HepG2 (cell line): ENCODE measurements at regions not wholly inside any gene's neighbourhood (a gene's known extent, or its start where the extent isn't known, plus 50 kb on each side); places are given as distances from the start of the nearest gene placed in this dataset.

Experiments used
- ATAC-seq: fragments of 200-7000 bp; cut with Tn5 transposase; 3 replicates; pipeline ENCODE4 v1.9.1; 2020; ENCODE audit warnings: mild to moderate bottlenecking, moderate library complexity
- BruUV-seq: library from RNA; stranded (reverse); fragments of 400-500 nt; replicated peaks from 2 replicates; lab custom pipeline; 2021; lab: Mats Ljungman, UMichigan
- CTCF ChIA-PET: fragments of 300-600 bp; formaldehyde crosslinking; extraction: SDS; loops from one replicate; lab custom pipeline; 2021; ENCODE audit warnings: low total read pairs, inconsistent platforms, low intra/inter-chr PET ratio; lab: Yijun Ruan, JAX
- POLR2A ChIA-PET: fragments of 350-600 bp; sonication (Branson Sonifier 250); formaldehyde crosslinking; loops from one replicate; lab custom pipeline; 2020; ENCODE audit warnings: antibody characterized with exemption, inconsistent platforms; lab: Yijun Ruan, JAX
- DNase-seq: peaks from one replicate; pipeline ENCODE4 v3.0.0-alpha.2; 2015; ENCODE audit warnings: low spot score
- FAIRE-seq: peaks from 3 replicates; lab custom pipeline; 2011; peaks lifted over from hg19 to GRCh38; lab: Jason Lieb, UNC
- H2AFZ ChIP-seq: one replicate; pipeline ENCODE4 v1.6.1; 2011; ENCODE audit warnings: low read length, inconsistent platforms
- H3K27ac ChIP-seq: fragments of 300-600 bp; 3 replicates; pipeline ENCODE4 v1.8.0; 2011; ENCODE audit warnings: mixed run types, mild to moderate bottlenecking, mixed read lengths, low read length, inconsistent platforms; ENCODE audit not compliant: insufficient read depth; ENCODE audit errors: extremely low read length
- H3K27me3 ChIP-seq, 2 experiments: fragments of 200-600 bp in 1 of 2; 2 replicates in 1 of 2; 3 replicates in 1 of 2; pipeline versions ENCODE4 v1.6.0 to v1.8.0; 2011; ENCODE audit warnings: low read length in 2 of 2, mild to moderate bottlenecking in 2 of 2, moderate library complexity in 2 of 2, inconsistent platforms in 1 of 2; ENCODE audit not compliant: insufficient read depth in 2 of 2, control insufficient read depth in 1 of 2
- H3K36me3 ChIP-seq, 2 experiments: fragments of 200-600 bp in 1 of 2; replicated peaks in 1 of 2; 2 replicates in 1 of 2; 3 replicates in 1 of 2; pipeline versions ENCODE4 v1.5.1 to v1.8.0; 2011; ENCODE audit warnings: low read length in 2 of 2, inconsistent platforms in 1 of 2; ENCODE audit not compliant: insufficient read depth in 2 of 2, control insufficient read depth in 1 of 2
- H3K4me1 ChIP-seq: 2 replicates; pipeline ENCODE4 v1.5.1; 2012; ENCODE audit warnings: low read length, inconsistent platforms; ENCODE audit not compliant: insufficient read depth
- H3K4me2 ChIP-seq: 2 replicates; pipeline ENCODE4 v1.6.0; 2011; ENCODE audit warnings: low read depth, low read length, inconsistent platforms
- H3K4me3 ChIP-seq, 3 experiments: fragments of 200-600 bp in 1 of 3; sonication (generic), shearing (Covaris generic) in 1 of 3; replicated peaks in 1 of 3; 2 replicates each; pipeline ENCODE4 v1.5.1; 2011 to 2016; ENCODE audit warnings: low read length in 3 of 3, inconsistent platforms in 2 of 3, low read depth in 2 of 3, mild to moderate bottlenecking in 2 of 3, control low read depth in 1 of 3, mixed read lengths in 1 of 3; ENCODE audit not compliant: insufficient read depth in 1 of 3
- H3K79me2 ChIP-seq: one replicate; pipeline ENCODE4 v1.6.1; 2011; ENCODE audit warnings: low read length, inconsistent platforms; ENCODE audit not compliant: insufficient read depth
- H3K9ac ChIP-seq: 2 replicates; pipeline ENCODE4 v1.6.0; 2011; ENCODE audit warnings: mild to moderate bottlenecking, low read depth, low read length, inconsistent platforms; ENCODE audit not compliant: insufficient read depth
- H3K9me3 ChIP-seq: 2 replicates; pipeline ENCODE4 v1.5.1; 2012; ENCODE audit warnings: mild to moderate bottlenecking, low read length
- H4K20me1 ChIP-seq: 2 replicates; pipeline ENCODE4 v1.6.0; 2011; ENCODE audit warnings: inconsistent platforms, mild to moderate bottlenecking, low read length, moderate library complexity; ENCODE audit not compliant: insufficient read depth
- FLYWCH1 ChIP-seq: sonication (generic); formaldehyde crosslinking; IDR thresholded peaks from 2 replicates; pipeline ENCODE4 v1.8.1; 2023; ENCODE audit warnings: mild to moderate bottlenecking, missing genetic modification reagents
- IRX3 ChIP-seq: sonication (generic); formaldehyde crosslinking; IDR thresholded peaks from 2 replicates; pipeline ENCODE4 v1.8.1; 2023; ENCODE audit warnings: mild to moderate bottlenecking, low read depth, missing genetic modification reagents, borderline replicate concordance
- MAFG ChIP-seq: sonication (generic); formaldehyde crosslinking; IDR thresholded peaks from 2 replicates; pipeline ENCODE4 v1.5.1; 2020; ENCODE audit warnings: mild to moderate bottlenecking, missing genetic modification reagents
- MEIS2 ChIP-seq: sonication (generic); formaldehyde crosslinking; IDR thresholded peaks from 2 replicates; pipeline ENCODE4 v1.9.0; 2021; ENCODE audit warnings: mild to moderate bottlenecking, missing genetic modification reagents
- NFE2L1 ChIP-seq: sonication (generic); formaldehyde crosslinking; IDR thresholded peaks from 2 replicates; pipeline ENCODE4 v1.4.0; 2020; ENCODE audit warnings: missing genetic modification reagents, mild to moderate bottlenecking, borderline replicate concordance
- ZNF333 ChIP-seq: sonication (generic); formaldehyde crosslinking; IDR thresholded peaks from 2 replicates; pipeline ENCODE4 v1.4.0; 2020; ENCODE audit warnings: mild to moderate bottlenecking, missing genetic modification reagents, borderline replicate concordance
- ZNF468 ChIP-seq: sonication (generic); formaldehyde crosslinking; IDR thresholded peaks from 2 replicates; pipeline ENCODE4 v1.8.0; 2022; ENCODE audit warnings: mild to moderate bottlenecking, moderate library complexity, missing genetic modification reagents
- ZNF501 ChIP-seq: sonication (generic); formaldehyde crosslinking; IDR thresholded peaks from 2 replicates; pipeline ENCODE4 v1.5.1; 2020; ENCODE audit warnings: mild to moderate bottlenecking, moderate library complexity, missing genetic modification reagents
- ZNF598 ChIP-seq: sonication (generic); formaldehyde crosslinking; IDR thresholded peaks from 2 replicates; pipeline ENCODE4 v1.5.1; 2020; ENCODE audit warnings: mild to moderate bottlenecking, missing genetic modification reagents, borderline replicate concordance
- ZNF672 ChIP-seq: sonication (generic); formaldehyde crosslinking; IDR thresholded peaks from 2 replicates; pipeline ENCODE4 v1.8.1; 2022; ENCODE audit warnings: missing genetic modification reagents
- ZNF878 ChIP-seq: sonication (generic); formaldehyde crosslinking; IDR thresholded peaks from 2 replicates; pipeline ENCODE4 v1.8.1; 2023; ENCODE audit warnings: mild to moderate bottlenecking, missing genetic modification reagents, moderate library complexity
- WGBS: methylation state at CpG from one replicate; pipeline ENCODE4 v1.1.6; 2017; ENCODE audit warnings: low lambda C conversion rate; 5-methylcytosine and 5-hydroxymethylcytosine counted together
- in situ Hi-C: cut with HindIII; loops from 2 replicates; pipeline ENCODE4 v1.10.0; 2017; ENCODE audit warnings: low pct_unique_long_range_greater_than_20kb; ENCODE audit not compliant: extremely low pct_ligation_motif_present
- intact Hi-C: fragments of 100-400 bp; cut with micrococcal nuclease; formaldehyde crosslinking; loops from one replicate; pipeline ENCODE4 v1.10.0; 2022; ENCODE audit not compliant: unreplicated experiment

DNA sequence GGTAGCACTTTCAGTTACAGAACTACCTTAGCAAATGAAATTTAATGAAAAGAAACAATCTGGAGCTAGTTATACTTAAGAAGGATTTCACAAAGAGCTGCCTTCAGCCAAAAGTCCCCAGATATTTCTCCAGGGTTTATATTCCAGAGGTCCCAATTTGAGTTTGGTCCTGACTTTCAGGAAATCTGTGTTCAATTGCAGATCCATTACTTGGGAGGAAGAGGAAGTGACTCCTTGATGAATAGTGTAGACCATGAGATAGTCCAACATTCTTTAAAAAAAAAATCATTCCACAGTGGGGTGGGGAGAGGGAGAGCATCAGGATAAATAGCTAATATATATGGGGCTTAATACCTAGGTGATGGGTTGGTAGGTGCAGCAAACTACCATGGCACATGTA, 117.6 kb upstream of the ARHGAP20 start (continued):
- no peak for TF ChIP-seq FLYWCH1 (CRISPR knock-in tag)
- TF ChIP-seq ZNF468 (CRISPR knock-in tag) = no peak
- TF ChIP-seq NFE2L1 (CRISPR knock-in tag) = no peak
- no peak for TF ChIP-seq ZNF333
- TF ChIP-seq MAFG (CRISPR knock-in tag) = no peak
- no peak for TF ChIP-seq ZNF672
- TF ChIP-seq MEIS2 = no peak
- no peak for TF ChIP-seq IRX3 (CRISPR knock-in tag)

DNA sequence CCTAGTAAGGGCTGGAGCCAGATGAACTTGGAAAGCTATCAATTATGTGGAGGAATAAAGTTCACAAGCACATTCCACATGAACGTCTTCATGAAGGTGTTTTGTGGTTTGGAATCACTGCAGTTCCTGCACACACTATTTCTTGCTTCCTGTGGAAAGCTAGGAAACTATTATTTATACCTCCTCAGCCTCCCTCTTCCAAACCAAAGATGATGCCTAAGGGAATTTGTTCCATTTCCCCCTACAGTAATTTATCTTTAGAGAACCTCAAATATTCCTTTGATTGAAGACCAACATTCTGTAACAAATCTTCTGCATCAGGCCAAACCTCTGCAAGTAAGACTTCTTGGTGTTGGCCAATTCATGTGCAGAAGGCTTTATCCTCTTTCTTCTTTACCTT, 115.8 kb upstream of the ARHGAP20 start:
- H3K4me3 ChIP-seq = no peak overlapping the region
- no peak overlapping the region for H3K27ac ChIP-seq
- BruUV-seq = no TSS peak
- no peaks in the 10 kb centered on the region for H3K9me3 ChIP-seq
- no peaks in the 10 kb centered on the region for H3K36me3 ChIP-seq
- in situ Hi-C loops = no loop called here
- TF ChIP-seq ZNF878 (CRISPR knock-in tag) (no peak), ZNF501 (CRISPR knock-in tag) (no peak), NFE2L1 (CRISPR knock-in tag) (no peak), ZNF598 (no peak)
- ChIA-PET POLR2A (no interaction called here), CTCF (no interaction called here)
- H3K9ac ChIP-seq = no peak overlapping the region
- DNase-seq (no peak), ATAC-seq (no peak), FAIRE-seq (no peak)
- no peak overlapping the region for H3K4me2 ChIP-seq
- WGBS = 7% methylated on average over 1 of the region's 1 CpG
- H3K27me3 ChIP-seq = no peaks in the 10 kb centered on the region
- H3K79me2 ChIP-seq = no peaks in the 10 kb centered on the region
- H2AFZ ChIP-seq = no peak overlapping the region
- intact Hi-C loops = no loop called here
- no peaks in the 10 kb centered on the region for H4K20me1 ChIP-seq
- H3K4me1 ChIP-seq = no peaks in the 10 kb centered on the region
